ENCODE measurements at regions not wholly inside any gene's neighbourhood (a gene's known extent, or its start where the extent isn't known, plus 50 kb on each side); places are given as distances from the start of the nearest gene placed in this dataset.

DNA sequence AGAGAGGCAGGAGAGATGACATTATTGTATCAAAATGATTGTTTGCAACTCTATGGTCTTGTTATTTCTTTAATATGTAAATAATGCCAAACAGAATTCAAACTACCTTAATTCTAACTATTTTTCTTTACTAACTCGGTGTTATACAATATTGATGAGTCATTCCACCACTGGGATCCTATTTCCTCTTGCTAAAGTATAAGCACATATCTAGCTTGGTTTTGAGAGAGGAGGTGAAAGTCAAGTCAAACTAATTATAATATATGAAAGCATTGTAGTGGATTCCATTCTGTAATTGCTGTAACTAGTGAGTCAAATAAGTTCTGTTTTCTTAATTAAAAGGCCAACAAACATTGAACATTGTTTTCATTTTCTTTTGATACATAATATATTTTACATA lies 837.6 kb downstream of the PDHA2 start:
- DNase-seq (ENCODE audit: low spot score) = no peak

DNA sequence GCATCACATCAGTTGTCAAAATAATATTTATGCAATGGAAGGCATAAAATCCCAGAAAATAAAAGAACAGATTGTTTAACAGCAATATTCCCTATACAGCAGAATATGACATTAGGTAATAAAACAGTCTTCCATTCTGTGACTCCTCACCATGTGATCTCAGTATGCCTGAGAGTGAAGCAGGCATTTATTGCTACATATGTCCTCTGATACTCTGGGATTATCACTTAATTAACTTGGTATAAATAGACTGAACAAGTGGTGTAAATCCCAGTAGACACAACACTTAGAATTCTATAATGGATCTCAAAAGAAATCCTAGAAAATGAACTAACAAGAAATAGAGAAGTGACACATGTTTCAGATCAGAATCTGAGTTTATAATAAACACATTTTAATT lies 841.3 kb downstream of the PDHA2 start:
- DNase-seq (ENCODE audit: low spot score) = no peak

DNA sequence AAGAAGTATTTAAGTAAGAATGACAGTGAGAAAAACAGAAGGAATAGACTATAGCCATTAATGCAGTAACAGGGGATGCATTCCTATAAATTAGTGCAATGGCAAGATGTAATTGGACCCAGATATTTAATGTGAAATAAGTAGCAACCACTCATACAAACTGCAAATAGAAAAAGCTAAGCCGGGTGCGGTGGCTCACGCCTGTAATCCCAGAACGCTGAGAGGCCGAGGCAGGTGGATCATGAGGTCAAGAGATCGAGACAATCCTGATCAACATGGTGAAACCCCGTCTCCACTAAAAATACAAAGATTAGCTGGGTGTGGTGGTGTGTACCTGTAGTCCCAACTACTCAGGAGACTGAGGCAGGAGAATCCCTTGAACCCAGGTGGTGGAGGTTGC lies 845.8 kb downstream of the PDHA2 start:
- DNase-seq (ENCODE audit: low spot score) = no peak

DNA sequence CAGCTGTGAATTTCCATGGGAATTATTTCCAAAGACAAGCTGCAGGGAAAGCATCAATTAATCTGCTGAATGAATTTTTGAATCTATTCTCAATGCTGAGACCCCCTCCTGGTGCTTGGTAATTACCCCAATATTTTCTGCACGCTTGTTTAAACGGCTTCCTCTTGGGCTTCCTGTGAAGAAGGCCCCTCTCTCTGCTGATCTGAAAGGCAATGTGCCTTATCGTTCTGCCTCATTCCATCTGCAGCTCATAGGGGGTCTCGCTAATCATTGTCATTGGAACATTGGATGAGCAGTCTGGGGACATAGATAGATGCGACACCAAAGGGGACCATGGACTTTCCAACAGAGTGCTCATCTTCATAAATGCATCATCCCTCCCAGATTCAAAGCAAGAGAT lies 851.6 kb downstream of the PDHA2 start:
- DNase-seq (ENCODE audit: low spot score) = no peak

DNA sequence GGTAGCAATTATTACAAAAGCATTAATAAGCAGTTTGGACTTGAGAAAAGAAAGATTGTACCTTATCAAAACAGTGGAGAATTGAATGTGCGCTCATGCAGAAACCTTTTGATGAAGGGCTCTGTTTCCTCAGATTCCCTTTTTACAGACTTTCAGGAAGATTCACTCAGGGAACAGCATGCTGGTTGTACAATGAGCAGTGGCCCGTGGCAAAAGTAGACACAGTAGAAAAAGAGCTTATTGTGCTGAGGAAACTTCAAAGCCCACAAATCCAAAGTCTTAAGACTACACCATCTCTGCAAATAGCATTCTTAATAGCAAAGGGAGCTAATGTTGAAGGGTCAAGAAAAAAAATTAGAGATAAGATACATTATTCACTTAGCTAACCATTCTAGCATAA lies 858.9 kb downstream of the PDHA2 start:
- DNase-seq (ENCODE audit: low spot score) = no peak

DNA sequence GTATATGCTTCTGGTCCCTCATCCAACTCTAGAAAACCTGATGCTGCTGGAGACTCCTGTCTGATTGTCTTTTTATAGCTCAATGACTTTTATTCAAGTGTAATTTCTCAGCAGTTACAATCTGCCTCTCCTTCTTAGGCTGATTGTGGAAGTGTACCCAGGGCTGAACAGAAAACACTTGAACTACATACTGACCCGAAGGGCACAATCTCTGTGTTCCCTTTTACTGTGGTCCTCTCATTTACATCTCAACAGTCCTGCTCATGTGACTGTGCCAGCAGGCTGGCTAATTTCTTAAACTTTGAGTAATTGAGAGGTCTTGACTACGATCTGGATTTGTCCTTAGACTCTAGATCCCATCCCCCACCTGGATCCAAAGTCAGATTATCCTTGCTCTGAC lies 863.4 kb downstream of the PDHA2 start:
- no peak for DNase-seq (ENCODE audit: low spot score)

DNA sequence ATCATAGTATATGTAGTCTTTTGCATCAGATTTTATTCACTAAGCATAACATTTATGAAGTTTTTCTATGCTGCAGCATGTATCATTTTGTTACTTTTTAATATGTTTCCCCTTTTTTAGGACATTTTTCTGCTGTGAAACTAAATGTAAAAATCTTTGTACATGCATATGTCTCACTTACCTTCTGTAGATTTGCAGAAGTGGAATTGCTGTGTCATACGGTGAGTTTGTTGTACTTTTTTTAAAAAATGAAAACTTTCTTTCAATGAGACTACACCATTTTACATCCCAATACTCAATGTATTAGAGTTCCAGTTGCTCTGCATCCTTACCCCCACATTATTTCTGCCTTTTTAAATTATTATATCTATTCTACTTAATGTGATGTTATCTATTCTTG lies 868.9 kb downstream of the PDHA2 start:
- DNase-seq (ENCODE audit: low spot score) = no peak

DNA sequence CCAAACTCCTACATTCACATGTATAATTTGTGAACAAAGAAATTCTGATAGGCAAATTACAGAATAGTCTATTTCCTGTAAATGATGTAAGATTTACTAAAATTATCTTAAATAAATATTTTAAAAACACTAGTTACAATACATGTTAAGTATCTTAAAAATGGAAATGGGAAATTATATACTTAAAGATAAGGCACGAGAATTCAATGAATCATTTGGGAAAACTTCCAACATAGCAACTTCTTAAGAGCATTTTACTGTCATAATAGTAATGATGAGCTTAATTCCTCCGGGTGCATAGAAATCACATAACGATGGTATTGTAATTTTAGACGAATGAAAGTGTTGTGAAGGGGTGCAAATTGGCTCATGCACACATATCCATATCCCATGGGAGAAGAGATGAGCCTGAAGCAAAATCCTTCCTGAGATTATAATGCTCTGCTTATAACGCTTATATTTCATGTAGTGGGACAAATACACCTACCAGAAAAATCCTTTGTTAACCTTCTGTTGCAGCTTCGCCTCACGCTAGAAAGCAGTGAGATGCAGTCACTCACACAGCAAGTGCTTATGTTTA lies 873.5 kb downstream of the PDHA2 start:
- DNase-seq (ENCODE audit: low spot score) = no peak

DNA sequence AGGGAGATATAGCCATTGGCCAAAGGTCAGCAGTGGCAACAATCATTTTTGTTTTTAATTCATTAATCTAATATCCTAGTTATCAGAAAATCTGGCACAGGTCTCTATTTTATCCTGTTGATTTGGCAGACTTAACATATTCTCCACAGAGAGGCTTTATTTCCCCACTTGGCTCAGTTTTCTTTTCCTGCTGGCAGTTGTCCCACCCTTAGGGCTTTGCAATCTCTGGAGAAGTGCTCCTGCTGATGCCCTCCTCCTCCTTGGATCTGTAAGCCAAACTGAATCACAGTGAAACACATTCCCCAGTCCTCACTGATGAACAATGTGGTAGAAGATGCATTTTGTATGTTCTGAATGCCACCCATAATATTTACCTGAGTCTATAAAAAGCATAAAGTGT lies 889.7 kb downstream of the PDHA2 start:
- DNase-seq (ENCODE audit: low spot score) = no peak

DNA sequence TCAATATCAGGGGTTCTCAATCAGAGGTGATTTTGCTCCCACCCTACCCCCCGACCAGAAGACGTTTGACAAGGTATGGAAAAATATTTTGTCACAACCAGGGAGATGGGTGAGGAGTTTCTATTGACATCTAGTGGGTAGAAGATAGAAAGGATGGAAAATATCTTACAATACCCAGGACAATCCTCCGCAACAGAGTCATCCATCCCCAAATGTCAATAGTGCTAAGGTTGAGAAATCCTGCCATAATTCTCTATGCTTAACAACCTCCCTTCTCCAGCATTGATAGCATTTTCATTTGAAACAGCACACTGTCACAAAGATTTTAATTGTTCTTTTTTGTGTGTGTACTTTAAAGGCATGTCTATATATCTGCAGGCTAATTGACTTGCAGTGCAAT lies 890.5 kb downstream of the PDHA2 start:
- DNase-seq (ENCODE audit: low spot score) = no peak

DNA sequence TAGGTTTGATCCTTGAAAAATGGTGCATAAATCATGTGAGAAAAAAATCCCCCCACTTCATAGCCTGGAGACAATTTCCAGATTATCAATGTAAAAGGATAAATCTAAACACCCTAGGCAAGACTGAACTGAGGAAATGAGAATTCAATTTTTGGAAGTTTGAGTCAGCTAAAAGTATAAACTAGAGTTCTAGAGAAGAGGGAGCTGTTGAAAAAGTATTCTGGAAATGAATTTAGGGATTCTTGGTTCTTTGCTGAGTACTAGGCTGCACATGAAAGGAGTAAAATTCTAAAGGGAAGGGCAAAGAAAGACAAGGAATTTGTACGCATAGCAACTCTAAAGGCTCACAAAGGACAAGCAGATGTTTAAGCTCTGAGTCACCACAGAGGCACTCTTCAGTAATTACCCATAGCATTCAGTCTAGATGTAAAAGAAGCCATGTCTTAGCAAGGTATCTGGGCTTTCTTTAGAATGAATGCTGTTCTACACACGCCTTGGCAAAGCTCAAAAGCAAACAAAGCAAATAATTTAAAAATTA lies 896.5 kb downstream of the PDHA2 start:
- DNase-seq (ENCODE audit: low spot score) = no peak

DNA sequence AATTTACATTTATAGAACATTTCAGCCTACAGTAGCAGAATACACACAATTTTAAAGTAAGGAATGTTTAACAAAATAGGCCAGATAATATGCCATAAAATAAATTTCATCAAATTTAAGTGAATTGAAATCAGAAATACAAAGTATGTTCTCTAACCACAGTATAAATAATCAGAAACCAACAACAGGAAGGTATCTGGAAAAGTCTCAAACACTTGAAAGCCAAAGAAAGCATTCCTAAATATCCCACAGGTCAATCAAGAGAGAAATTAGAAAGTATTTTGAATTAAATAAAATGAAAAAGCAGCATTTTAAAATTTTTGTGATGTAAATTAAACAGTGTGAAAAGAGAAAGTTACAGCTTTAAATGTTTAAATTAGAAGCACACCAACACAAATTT lies 899.2 kb downstream of the PDHA2 start:
- no peak for DNase-seq (ENCODE audit: low spot score)

DNA sequence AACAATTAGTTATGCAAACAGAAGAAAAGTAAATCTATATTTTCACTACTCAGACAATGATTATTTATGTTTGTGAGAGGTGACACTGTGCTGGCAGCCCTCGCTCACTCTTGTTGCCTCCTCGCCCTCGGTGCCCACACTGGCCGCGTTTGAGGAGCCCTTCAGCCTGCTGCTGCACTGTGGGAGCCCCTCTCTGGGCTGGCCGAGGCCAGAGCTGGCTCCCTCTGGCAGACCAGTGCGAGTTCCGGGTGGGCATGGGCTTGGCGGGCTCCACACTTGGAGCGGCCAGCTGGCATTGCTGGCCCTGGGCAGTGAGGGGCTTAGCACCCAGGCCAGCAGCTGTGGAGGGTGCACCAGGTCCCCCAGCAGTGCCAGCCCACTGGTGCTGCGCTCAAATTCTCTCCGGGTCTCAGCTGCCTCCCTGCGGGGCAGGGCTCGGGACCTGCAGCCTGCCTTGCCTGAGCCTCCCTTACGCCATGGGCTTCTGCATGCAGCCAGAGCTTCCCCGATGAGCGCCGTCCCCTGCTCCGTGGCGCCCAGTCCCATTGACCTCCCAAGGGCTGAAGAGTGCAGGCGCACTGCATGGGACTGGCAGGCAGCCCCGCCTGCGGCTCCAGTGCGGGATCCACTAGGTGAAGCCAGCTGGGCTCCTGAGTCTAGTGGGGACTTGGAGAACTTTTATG lies 902.6 kb downstream of the PDHA2 start:
- no peak for DNase-seq (ENCODE audit: low spot score)

DNA sequence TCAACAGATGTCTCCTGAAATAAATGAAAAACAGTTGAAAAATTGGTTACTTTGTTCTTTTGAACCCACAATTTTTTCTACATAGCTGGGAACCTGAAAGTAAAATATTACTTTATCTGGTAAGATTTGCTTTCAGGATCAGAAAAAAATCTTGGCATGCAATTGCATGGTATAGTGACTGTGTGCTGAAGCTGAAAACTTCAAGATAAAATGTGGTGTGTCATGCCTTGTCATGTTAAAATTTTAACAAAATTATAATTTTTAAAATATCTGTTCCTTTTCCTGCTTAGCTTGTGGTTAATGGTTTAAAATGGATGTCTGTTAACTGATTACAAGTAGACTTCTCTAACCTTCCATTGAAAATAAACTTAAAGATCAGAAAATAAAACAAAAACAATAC lies 904.8 kb downstream of the PDHA2 start:
- no peak for DNase-seq (ENCODE audit: low spot score)

DNA sequence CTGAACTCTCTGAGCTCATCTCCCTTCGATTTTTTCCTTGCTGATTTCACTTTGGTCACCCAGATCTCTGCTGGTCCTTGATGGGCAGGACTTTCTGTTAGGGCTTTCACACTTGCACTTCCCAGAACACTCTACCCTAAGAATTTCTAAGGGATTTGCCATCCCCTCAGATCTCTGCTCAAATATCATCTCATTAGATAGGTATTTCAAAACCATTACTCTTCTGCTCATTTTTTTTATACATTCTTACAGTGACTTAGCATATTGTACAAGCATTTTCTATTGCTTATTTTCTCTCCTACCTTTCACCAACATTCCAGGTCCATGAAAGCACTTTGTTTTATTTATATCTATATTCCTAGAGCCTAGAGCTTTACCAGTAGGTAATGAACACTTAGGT lies 913.3 kb downstream of the PDHA2 start:
- no peak for DNase-seq (ENCODE audit: low spot score)

DNA sequence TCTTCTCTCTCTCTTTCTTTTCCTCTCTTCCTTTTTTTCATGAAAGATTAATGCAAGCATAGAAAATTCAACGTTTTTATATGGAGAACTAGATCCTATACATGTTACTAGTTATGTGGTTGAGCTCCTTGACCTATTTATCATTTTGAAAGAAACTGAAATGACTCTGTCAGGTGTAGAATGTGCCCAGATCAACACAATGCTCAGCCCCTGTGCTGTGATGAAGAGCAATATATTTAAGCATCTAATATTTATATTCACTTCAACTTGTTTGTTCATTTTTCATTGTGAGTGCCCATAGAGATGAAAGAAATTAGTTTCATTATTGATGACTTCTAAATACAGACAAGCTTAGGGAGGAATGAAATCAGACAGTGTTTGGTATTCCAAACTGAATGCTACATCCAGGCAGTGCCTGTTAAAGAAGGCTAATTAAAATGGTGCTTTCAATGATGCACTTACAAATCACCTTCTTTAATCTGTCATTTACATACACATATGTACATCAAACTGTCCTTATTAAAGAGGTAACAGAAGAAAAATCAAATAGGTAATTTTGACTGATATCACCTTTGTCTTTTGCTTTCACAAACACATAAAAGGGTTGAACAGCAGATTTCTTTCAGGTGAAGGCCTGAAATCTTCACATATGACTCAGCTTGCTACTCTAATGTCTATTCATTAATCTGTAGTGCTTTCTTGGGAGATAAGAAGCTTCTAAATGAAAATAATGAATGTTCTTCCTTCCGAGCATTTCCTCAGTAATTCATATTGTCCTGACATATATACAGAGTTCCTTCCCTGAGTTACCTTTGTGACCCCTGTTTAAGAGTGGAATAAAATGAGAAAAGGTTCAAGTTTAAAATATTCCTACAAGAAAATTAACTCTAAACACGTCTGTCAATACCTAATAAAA lies 915.9 kb downstream of the PDHA2 start:
- DNase-seq (ENCODE audit: low spot score) = no peak

DNA sequence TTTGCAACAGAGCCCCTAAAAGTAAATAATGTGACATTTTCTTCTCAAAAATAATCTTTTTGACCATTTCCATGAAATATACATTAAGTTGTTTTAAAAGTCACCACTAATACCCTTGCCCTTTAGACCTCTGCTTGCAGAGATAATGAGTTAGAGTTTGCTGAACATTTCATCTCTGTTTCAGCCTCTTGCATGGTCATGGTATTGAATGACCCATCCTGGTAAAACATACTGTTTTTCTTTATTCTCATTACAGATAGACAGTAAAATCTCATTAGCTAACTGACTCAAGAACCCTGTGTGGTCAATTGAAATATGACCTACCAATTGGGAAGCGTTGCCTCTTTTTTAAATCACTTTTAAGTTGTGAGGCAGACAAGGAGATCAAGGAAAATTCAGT lies 916.7 kb downstream of the PDHA2 start:
- no peak for DNase-seq (ENCODE audit: low spot score)

DNA sequence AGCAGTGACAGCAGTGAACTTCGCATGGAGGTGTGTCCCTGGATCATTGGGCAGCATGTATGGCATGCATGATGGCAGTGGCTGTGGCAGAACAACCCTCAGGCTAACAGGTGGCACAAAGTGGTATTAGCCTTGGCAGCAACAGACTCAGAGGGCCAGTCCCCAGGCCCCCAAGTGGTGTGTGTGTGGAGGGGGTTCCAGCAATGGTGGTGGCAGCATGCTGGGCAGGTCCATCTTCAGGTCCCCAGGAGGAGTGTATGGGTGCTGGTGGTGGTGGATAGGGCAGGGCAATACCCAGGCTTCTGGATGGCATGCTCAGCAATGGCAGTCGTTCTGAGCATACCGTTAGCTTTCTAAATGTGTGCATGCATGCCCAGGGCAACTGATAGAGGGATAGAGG lies 923.7 kb downstream of the PDHA2 start:
- DNase-seq (ENCODE audit: low spot score) = no peak

DNA sequence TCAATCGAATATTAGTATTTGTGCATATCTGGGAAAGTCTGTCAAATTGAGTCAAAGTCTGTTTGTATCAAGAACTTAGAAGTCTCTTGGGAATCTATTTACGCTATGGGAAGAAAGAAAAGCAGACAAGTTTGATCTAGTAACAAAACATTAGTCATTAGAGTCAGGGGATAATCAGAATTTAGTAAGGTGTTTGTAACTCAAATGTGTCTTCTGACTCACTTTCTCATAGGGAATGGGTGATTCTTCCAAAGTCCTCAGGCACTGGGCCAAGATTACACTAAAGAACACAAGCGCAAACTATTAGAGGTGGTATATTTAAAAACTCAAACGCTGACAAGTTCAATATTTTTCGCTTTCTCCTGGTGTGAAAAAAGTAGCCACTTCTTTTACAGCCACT lies 926.5 kb downstream of the PDHA2 start:
- no peak for DNase-seq (ENCODE audit: low spot score)

DNA sequence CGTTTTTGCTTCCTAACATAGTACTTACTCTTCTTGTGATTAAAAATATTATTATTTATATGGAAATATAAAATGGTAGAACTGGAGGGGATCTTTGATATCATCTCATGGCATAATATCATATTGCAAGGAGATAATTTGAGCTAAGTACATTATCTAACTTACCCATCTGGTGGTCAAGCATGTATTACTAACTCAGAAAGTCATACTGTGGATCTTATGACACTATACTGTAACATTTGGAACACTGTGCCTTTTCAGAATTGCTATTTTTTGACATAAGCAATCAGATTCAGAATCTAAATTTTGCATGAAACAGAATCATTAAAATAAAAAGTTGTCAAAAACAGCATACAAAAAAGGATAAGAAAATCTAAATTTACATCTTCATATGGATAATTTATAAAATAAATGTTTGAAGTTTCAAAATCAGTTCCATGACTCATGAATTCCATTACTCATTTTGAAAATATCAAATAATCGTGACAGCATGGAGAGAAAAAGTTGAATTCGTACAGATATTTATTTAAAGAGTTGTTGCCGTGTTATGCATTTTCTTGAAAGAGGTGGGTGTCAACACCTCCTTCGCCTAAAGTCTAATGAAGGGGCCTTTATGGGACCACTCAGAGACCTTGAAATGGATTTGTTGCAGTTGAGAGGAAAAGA lies 928.1 kb downstream of the PDHA2 start:
- DNase-seq (ENCODE audit: low spot score) = no peak

DNA sequence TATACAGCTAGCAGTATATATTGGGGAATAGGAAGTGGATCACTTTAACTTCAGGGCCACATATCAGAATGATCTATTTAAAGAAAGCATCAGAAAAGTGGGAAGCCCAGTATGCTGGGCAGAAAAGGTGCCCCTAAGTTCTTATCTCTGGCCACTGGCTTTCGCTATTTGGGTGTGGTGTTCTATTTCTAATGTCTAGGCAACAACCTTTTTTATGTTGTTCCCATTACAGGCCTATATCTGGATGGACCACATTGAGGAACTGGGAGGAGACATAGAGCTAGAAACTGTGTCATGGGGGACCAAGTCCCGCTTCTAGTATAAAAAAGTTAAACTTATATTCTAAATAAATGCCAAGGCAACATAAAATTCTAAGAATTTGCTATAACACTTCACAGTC lies 935.6 kb downstream of the PDHA2 start:
- no peak for DNase-seq (ENCODE audit: low spot score)

DNA sequence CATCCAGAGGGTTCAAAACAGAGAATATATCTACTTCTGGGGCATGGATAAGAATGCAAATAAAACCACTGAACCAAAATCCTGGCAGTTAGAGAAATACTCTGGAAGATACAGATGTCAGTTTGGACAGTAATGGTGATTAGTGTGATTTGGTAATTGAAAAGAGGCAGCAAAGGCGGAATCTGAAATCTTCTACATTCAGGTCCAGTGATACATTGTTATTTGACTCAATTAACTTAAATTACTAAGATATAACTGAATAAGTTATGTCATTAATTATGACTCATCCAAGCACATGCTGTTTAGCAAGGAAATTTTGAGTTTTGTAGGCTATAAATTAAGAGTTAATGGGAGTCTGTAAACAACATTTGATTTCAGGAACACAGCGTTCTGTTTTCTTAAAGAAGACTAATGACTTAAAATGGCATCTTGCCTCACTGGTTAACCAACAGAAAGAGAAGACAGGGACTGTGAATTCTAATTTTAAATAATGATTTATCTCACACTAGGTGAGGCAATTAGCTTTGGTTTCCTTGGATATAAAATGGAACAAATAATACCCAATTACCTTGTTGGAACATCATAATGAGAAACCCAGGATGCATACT lies 937.1 kb downstream of the PDHA2 start:
- DNase-seq (ENCODE audit: low spot score) = no peak
